ENCODE measurements at regions not wholly inside any gene's neighbourhood (a gene's known extent, or its start where the extent isn't known, plus 50 kb on each side); places are given as distances from the start of the nearest gene placed in this dataset.

GRCh38 chr12:13841358-13841757, 140.0 kb downstream of the GRIN2B start:
- DNase-seq (ENCODE audit: low read depth), result no peak

DNA sequence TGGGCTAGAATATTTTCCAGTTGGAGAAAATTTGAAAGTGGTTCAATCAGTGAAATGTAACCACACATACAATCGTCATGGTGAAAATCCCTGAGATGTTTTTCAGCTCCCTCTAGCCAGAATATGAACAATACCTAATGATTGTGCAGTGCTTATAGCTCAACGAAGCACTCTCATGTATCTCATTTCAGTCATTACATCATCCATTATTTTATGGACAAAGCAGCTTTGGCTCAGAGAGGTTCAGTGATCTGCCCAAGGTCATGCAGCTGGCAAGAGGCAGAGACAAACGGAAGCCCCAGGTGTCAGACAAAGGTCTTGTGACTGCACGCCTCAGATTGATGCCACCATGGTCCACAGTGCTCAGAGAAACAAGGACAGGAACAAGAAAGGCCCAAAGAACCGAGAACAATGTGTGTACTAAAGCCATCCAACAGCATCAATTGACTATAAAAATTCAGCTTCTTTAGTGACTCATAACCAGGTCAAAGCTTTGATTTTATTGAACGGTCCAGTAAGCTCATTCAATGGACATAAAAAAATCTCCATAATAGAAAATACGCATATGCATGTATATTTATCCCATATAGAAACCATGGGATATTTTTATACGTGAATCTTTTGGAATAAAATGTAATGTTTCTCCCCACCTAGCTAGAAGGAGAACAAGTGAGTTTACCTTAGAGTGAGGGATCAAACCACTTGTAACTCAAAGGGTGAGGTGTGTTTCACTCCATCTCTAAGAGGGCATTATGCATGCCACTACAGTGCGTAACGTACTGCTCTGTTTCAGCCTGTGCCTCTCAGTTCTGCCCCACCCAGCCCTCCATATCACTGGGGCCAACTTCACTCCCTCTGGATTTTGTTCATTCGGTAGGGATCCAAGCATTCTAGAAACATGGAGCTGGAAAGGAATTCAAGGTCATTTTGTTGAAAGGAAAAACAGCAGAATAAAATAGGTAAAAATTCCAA, 141.8 kb downstream of the GRIN2B start:
- no peak for DNase-seq (ENCODE audit: low read depth)

GRCh38 chr12:13836099-13836498, 145.3 kb downstream of the GRIN2B start:
- DNase-seq (ENCODE audit: low read depth), result no peak

DNA sequence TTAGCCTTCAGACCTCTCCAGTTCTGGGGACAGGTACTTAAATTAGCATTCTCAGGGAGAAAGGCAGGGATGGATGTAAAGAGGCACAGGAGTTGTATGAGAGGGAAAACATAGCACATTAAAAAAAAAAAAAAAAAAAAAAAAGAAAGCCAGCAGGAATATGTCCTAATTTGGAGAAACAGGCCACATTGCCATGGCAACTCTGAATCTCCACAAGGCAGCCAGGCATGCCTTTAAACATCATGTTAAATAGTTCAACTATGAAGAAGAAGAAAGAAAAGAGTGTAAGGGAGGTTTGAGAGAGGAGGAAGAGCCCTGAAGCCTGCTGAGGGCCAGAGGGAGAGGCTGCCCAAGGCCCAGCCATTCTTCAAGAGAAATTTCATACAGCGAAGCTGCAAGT, 145.8 kb downstream of the GRIN2B start:
- no peak for DNase-seq (ENCODE audit: low read depth)

GRCh38 chr12:13834241-13834640, 147.2 kb downstream of the GRIN2B start:
- no peak for DNase-seq (ENCODE audit: low read depth)

DNA sequence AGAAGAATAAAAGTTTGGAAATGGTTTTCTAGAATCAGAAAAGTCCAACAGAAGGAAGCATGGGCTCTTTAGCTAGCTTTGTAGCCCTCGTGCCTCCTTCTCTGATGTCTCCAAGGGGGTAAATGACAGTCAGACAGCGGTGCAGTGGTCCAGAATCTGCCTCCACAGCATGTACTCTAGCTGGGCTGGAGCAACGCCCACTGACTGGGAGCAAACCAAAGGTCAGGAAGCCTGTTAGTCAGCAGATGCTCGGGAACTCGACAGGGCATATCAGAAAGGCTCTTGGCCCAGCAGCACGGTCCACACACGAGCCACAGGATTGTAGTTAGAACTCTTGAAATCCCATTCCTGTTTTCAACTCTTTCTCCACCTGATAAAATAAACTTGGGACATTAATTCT, 164.3 kb downstream of the GRIN2B start:
- DNase-seq (ENCODE audit: low read depth), result no peak

DNA sequence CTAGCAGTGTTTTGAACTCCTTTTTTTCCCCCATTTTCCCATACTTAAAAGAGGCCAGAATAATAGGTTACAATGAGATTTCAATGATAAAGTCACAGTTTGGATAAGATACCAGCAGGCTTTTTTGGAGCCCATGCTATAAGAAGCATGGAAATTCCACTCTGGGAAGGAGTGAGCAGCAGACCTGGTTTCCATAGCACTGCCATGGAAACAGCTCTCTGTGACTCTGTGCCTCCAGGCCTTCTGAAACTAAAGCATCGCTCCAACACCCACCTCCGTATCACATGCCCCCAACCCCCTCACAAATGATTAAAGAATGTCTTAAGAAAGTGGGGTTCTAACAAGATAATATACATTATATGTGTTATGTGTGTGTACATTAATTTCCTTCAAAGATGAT, 165.0 kb downstream of the GRIN2B start:
- DNase-seq (ENCODE audit: low read depth), result no peak

DNA sequence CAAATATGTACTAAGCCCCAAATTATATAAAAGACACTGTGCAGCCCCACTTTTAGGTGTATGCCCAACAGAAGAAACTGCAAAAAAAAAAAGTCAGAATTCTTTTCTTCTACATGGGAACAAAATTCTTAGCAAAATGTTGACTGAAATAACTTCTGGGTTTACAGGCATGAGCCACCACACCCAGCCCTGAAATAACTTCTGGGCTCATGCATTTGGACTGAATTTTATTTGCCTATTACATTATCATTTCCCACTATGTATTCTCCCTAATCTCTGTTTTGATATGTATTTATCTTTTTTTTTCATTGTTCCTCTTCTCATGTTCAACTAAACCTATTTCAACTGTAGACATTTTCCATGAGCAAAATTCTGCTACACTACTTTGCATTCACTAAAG, 169.2 kb downstream of the GRIN2B start:
- DNase-seq (ENCODE audit: low read depth), result no peak

GRCh38 chr12:13811061-13811460, 170.3 kb downstream of the GRIN2B start:
- no peak for DNase-seq (ENCODE audit: low read depth)

- DNase-seq (ENCODE audit: low read depth), result no peak
Measured at GRCh38 chr12:13805041-13805440, 176.4 kb downstream of the GRIN2B start.

DNA sequence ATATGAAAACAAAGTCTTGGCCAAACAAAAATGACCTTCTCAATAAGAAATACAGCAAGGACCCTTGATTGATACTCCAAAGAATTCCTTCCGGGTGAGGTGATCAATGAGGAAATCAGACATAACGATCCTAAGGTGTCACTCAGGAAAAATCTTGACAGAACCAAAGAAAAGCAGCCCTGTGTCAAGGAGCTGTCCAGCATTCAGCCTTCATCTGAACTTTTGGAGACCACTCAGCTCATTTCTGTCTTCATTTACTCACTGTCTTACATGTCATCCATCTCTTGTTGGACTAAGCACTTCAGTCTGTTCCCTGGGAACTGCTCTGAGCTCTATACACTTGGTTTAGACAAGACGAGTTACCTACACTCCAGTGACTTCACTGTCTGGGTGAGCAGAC, 179.9 kb downstream of the GRIN2B start:
- DNase-seq (ENCODE audit: low read depth), result no peak

DNA sequence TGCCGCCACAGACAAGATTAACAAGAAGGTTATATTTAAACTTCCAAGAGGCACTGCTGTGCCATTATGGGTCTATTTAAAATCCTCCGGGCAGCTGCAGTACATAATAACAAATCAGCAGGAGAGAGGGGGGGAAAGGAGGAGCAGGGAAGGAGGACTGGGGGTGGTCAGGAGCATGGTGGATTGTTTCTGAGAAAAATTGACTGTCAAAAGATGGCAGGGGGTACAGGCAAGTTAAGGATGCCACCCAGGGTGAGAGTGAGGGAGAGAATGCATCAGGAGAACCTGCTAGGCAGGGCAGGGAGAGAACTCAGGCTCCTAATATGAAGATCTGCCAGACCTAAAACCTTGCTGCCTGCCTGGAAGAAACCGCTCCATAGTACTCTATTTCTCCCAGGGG, 181.8 kb downstream of the GRIN2B start:
- no peak for DNase-seq (ENCODE audit: low read depth)

GRCh38 chr12:13798162-13798561, 183.2 kb downstream of the GRIN2B start:
- DNase-seq (ENCODE audit: low read depth), result no peak

DNA sequence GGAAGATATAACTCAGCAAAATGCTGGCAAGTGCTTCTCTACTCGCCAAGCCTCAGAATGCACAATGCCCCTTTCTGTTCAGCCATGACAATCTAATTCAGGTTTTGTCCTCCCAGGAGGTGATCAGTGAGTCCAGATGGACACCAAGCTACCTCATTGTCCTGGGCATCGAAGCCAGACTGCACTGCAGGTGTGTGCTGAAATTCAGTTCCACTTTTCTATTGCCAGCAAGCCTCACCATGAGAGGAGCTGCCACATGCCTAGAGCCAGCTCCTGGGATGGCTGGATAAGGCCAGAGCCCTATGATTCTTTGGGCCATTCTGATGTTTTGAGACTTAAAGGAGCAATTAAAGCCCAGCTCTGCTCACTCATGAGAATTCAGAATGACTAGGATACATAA, 186.7 kb downstream of the GRIN2B start:
- no peak for DNase-seq (ENCODE audit: low read depth)

GRCh38 chr12:13790317-13790716, 191.1 kb downstream of the GRIN2B start:
- DNase-seq (ENCODE audit: low read depth), result no peak

GRCh38 chr12:13788626-13789025, 192.8 kb downstream of the GRIN2B start:
- DNase-seq (ENCODE audit: low read depth), result no peak

- DNase-seq (ENCODE audit: low read depth), result no peak
Measured at GRCh38 chr12:13786646-13787045, 194.8 kb downstream of the GRIN2B start.

DNA sequence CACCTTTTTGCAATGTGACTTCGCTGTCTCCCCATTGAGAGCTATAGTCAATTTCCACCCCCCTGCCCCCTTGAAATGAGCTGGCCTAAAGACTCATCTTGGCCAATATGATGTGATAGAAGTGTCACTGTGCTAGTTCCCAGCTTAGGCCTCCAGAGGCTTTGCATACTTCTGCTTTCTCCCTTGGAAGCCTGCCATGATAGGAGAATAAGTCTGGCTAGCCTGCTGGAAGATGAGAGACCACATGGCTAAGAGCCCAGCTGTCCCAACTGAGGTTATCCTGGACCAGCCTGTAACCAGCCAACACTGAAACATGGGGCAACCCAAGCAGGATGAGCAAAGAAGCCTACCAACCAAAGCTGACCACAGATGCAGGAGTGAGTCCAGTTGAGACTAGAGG, 196.9 kb downstream of the GRIN2B start:
- DNase-seq (ENCODE audit: low read depth), result no peak

- no peak for DNase-seq (ENCODE audit: low read depth)
Measured at GRCh38 chr12:13780453-13780852, 200.9 kb downstream of the GRIN2B start.

DNA sequence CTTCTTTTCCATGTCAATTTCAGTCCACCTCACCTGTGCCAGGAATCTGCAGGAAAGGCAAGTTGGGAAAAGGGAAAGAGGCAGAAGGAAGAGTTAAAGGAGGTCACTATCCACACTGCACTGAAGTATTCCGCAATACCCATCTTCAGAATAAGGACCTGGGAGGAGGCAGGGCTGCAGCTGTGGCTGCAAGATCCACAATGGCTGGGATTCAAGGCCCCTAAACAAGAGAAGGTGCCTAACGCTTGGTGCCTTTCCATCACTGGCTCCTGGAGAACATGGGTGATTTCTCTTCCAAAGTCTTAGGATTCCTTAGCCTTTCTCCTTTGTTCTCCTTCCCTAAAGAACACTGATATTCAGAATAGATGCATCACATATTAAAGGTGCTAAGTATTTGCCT, 204.0 kb downstream of the GRIN2B start:
- DNase-seq (ENCODE audit: low read depth), result no peak

- no peak for DNase-seq (ENCODE audit: low read depth)
Measured at GRCh38 chr12:13772264-13772663, 209.1 kb downstream of the GRIN2B start.

DNA sequence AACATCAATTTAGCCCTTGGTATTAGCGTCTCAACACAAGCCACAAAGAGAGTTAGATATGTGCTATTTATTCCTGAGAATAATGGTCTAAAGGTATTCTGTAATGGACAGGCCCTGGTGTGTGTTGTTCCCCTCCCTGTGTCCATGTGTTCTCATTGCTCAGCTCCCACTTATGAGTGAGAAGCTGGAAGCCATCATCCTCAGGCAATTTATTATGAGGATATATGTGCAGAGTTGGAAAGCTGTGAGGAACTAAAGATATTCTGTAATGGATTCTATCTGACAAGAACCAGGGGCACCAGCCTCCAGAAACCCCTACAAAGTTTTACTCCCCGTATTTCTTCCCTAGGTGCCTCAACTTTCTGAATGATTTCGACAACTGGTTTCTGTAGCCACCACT, 210.8 kb downstream of the GRIN2B start:
- DNase-seq (ENCODE audit: low read depth), result no peak

GRCh38 chr12:13769966-13770365, 211.4 kb downstream of the GRIN2B start:
- DNase-seq (ENCODE audit: low read depth), result no peak

DNA sequence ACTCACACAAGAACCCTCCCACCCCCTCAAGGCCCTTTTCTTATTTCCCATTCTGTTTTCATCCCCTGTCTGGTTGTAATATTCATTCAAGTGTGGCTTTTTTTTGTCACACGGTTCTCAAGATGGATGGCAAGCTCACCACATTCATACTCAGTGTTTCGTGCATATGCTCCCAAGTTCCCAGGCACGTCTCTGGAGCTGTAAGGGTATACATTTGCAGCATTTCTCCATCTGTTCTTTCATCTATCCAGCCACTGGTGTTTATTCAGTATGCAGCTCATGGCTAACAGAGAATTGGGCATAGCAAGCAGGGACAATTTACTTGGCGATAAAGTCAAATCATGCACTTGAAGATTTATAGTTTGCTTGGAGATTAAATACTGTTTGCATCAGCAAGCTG, 212.1 kb downstream of the GRIN2B start:
- DNase-seq (ENCODE audit: low read depth), result no peak
